HG02759 (cell line): ENCODE measurements at regions not wholly inside any gene's neighbourhood (a gene's known extent, or its start where the extent isn't known, plus 50 kb on each side); places are given as distances from the start of the nearest gene placed in this dataset.
A peak's percentile ranks its signal among the peaks of the same experiment; 100 is the strongest.
"Not testable (repeated sequence)": the region's sequence is repeated elsewhere in the genome, so short reads cannot be mapped to it uniquely, and the experiment has no call there.

Experiments
- ATAC-seq: cut with Tn5 transposase; IDR thresholded peaks from one replicate; pipeline ENCODE4 v1.9.1; 2021; ENCODE audit warnings: mild to moderate bottlenecking, moderate library complexity; ENCODE audit not compliant: unreplicated experiment

- ATAC-seq = no peak
These were observed 202.0 kb downstream of the POM121L12 start for GRCh38 chr7:53237344-53237913.

GRCh38 chr7:53238021-53238605 is 202.7 kb downstream of the POM121L12 start:
- ATAC-seq = no peak

DNA sequence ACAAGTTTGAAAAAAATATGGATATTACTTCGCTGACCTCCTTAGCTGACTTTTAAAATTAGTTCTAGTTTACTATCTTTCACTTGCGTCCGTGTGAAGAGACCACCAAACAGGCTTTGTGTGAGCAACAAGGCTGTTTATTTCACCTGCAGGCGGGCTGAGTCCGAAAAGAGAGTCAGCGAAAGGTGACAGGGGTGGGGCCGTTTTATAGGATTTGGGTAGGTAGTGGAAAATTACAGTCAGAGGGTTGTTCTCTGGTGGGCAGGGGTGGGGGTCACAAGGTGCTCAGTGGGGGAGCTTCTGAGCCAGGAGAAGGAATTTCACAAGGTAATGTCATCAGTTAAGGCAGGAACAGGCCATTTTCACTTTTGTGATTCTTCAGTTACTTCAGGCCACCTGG is 203.7 kb downstream of the POM121L12 start:
- ATAC-seq = not testable (repeated sequence)

DNA sequence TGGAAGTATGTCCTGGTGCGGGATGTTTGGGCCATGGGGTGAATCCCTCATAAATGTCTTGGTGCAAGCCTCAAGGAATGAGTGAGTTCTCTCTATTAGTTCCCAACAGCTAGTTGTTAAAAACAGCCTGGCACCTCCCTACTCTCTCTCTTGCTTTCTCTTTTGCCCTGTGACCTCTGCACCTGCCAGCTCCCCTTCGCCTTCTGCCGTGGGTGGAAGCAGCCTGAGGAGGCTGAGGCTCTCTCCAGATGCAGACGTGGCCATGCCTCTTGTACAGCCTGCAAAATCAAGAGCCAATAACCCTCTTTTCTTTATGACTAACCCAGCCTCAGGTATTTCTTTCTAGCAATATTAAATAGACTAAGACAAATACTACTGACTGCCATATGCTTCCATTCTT is 210.3 kb downstream of the POM121L12 start:
- no peak for ATAC-seq

DNA sequence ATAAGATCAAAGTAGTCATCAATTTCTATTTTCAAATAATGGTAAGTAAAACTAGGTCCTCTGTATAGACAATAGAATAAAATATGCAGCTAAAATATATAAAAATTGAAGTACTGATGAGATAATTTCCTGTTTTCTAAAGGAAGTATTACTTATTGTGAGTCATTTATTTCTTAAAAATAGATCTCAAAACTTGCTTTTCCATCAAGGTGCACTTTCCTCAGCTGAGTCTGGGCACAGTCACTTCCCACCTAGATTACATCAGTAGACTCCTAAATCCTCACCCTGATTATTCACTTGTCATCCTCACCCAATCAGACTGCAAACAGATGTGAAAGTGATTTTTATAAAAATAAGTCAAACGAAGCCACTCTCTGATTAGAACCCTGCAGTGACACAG is 211.5 kb downstream of the POM121L12 start:
- no peak for ATAC-seq

GRCh38 chr7:53252539-53252938 is 217.1 kb downstream of the POM121L12 start:
- no peak for ATAC-seq

DNA sequence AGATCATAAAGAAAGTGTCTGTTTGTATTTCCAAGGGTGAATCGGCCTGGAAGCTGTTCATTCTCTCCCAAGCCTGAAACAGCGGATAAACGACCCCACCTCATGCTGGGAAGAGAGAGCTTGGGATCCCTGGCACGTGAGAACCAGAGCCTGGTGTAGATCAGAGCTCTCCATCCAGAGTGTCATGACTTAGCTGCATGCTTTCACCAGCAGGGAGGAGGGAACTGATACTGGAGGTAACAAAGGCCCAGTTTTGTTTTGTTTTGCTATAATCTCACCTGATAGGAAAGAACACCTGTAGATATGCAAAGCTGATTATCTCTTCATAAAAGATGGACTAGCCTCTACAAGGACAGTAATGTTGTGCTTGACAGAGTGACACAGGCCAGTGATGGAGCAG is 236.6 kb downstream of the POM121L12 start:
- ATAC-seq = no peak

GRCh38 chr7:53281312-53281711 is 245.9 kb downstream of the POM121L12 start:
- no peak for ATAC-seq

DNA sequence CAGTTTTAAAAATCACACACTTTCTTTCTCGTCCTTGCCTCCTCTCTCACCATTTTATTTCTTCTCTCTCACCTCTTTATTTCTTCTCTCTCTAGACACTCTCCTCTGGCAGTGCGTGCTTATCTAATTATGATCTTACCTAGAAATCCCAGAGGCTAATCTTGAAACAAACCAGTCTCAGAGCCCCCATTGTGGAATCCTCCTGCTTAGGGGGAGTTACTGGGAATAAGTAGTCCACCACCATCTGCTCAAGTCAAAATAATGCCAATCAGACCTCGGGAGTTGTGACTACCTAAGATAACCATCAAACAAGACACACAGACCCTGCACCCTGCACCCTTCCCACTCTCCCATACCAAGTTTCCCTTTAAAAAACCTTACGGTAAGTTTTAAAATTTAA is 256.9 kb downstream of the POM121L12 start:
- no peak for ATAC-seq

DNA sequence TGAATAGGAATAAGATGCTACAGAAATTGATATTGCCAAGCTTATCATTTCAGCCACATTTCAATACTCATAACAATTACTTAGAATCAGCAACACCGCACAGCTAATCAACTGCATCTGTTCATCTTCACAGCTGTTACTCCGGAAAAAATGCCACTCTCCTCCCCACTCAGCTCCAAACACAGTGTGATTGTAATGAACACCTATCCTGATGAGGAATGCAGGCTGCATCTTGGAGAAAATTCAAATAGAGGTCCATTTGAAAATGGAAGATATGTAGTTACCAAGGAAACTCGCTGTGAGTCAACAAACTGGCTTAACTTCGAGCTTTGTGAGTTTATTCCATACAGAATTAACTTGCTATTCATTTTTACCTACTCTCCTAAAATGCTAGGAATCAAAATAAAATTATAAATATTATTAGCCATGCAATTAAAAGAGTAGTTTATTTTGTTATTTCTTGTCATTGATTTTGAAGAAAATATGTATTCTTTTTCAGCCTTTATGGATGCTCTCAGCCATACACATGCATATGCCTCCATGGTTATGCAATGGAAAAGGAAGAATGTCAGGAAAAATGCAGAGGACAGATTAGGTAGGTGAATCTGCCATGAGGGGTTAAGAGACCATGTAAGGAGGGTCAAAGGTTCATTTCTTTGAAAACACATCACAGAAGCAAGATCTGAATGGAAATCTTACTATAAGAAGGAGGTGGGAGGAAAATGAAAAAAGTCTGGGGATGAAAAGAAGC is 267.2 kb downstream of the POM121L12 start:
- no peak for ATAC-seq

DNA sequence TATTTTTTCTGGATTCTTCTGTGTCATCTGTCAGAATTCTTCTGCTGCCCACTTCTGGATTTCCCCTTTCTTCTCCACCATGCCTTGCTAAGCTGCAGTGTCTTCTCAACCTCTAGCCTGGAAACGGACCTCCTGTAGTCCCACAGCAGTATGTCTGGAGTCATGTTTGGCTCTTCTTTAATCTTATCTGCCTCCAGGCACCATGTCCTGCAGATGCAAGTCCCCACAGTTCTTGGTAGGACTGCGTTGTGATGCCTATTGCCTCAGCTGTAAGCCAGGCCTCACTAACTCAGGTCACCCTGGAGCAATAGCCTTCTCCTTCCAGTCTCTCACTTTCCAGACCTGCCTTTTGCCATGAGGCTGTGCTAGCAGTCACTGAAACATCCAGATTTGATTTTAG is 268.3 kb downstream of the POM121L12 start:
- no peak for ATAC-seq

GRCh38 chr7:53306846-53307245 is 271.4 kb downstream of the POM121L12 start:
- no peak for ATAC-seq

GRCh38 chr7:53311205-53311604 is 275.8 kb downstream of the POM121L12 start:
- no peak for ATAC-seq

- ATAC-seq = no peak
These were observed 280.5 kb downstream of the POM121L12 start for GRCh38 chr7:53315981-53316380.

GRCh38 chr7:53318566-53318965 is 283.1 kb downstream of the POM121L12 start:
- ATAC-seq = no peak

DNA sequence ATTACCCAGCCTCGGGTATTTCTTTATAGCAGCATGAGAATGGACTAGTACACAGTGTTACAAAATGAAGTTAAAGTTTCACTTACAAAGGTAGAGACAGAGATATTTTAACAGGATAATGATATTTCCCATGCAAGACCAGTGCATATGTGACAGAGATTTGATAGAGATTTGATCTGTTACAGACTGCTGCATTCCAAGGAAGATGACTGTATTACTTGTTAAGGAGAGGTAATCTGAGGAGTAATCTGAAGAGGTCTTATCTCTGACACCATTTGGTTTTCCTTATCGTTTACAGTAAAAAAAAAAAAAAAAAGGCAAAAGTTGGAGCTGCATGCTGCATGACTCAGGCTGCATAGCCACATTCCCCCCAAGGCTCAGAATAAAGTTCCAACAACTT is 289.6 kb downstream of the POM121L12 start:
- ATAC-seq = no peak

DNA sequence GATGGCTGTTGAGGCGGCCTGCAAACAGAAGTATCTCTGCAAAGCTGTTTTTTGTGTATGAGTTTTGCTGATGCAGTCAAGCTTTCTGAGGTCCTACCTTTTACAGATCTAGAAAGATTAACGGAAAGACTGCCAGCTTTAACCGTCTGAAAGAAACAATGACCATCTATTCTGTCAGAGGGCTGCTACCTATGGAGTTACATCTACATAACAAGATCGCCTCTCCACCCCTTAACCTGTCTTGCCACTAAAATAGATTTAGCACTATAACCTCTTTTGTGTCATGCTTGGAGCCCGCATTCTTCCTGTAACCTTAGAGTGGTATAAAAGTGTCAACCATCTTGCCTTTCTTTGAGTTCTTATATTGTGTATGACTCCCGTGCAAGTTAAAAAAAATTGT is 291.2 kb downstream of the POM121L12 start:
- no peak for ATAC-seq

DNA sequence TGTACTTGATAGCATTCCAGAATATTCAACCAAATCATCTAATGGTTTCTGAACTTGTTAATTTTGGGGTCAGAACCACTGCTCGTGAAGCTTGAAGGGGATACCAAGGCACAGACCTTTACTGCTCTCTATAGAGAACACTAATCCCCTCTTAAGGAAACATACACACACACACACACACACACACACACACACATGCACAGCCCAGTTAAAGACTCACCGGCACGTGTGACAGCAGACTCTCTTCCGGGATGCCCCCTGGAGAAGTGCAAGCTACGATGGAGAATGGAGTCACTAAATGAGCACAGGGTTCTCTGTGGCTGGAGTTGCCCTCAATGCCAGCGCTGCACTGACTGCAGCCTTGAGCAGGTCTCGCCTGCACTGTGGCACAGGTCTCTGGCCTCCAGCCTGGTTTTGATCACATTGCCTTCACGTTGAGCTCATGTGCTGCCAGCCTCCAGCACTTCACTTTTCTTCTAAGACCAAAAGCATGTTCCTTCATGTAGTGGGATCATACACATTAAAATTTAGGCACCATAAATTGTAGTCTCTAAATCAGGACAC is 300.8 kb downstream of the POM121L12 start:
- no peak for ATAC-seq

- ATAC-seq = no peak
These were observed 304.8 kb downstream of the POM121L12 start for GRCh38 chr7:53340220-53340619.

- peak; percentile 53 for ATAC-seq
These were observed 314.8 kb downstream of the POM121L12 start for GRCh38 chr7:53350241-53350640.

DNA sequence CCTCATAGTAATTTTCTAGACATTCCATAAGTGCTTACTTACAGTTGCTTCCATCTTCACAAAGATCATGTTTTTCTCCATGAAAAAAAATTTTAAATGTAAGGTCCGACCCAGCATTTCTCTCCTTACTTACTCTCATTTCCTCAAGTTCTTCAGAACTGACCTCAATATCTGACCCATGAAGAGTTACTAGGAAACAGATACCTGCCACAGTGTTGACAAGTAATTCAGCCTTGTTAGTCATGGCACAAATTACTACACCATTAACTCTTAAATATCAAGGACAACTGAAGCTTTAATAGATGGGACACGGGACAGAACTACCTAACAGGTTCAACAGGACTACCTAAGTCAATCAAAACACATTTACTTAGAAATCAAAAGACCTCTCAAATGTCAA is 316.2 kb downstream of the POM121L12 start:
- ATAC-seq = no peak

DNA sequence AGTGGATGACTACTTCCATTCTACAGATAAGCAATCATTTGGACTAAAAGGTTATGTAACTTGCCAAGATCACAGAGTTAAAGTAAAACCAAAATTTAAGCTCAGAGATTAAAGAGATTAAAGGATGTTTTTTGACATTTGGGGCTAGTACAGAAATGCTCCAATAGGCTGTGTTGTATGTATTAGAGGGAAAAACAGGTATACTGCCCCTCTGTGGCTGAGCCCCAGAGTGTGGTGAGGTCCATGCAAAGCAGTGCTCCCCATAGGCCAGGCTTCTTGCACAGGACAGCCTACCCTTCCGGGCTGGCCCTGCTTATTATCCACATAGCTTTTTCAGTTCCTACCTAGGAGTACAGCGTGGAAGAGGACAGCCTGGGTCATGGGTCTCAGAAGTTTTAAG is 322.8 kb downstream of the POM121L12 start:
- ATAC-seq = no peak
